ENCODE measurements at regions not wholly inside any gene's neighbourhood (a gene's known extent, or its start where the extent isn't known, plus 50 kb on each side); places are given as distances from the start of the nearest gene placed in this dataset.
"Not testable (repeated sequence)": the region's sequence is repeated elsewhere in the genome, so short reads cannot be mapped to it uniquely, and the experiment has no call there.

GRCh38 chr14:105765072-105765825, 238.9 kb downstream of the TMEM121 start:
- not testable (repeated sequence) for DNase-seq

GRCh38 chr14:105765893-105766614, 239.7 kb downstream of the TMEM121 start:
- DNase-seq: no peak

GRCh38 chr14:105767315-105767714, 240.9 kb downstream of the TMEM121 start:
- DNase-seq: no peak

- not testable (repeated sequence) for DNase-seq
Measured at GRCh38 chr14:105768039-105768438, 241.7 kb downstream of the TMEM121 start.

- not testable (repeated sequence) for DNase-seq
Measured at GRCh38 chr14:105769061-105769730, 242.8 kb downstream of the TMEM121 start.

GRCh38 chr14:105770619-105771216, 244.3 kb downstream of the TMEM121 start:
- DNase-seq: not testable (repeated sequence)

- not testable (repeated sequence) for DNase-seq
Measured at GRCh38 chr14:105771261-105772226, 245.2 kb downstream of the TMEM121 start.

- DNase-seq: not testable (repeated sequence)
Measured at GRCh38 chr14:105772710-105773250, 246.4 kb downstream of the TMEM121 start.

GRCh38 chr14:105773584-105773983, 247.2 kb downstream of the TMEM121 start:
- DNase-seq: no peak

GRCh38 chr14:105774001-105774400, 247.6 kb downstream of the TMEM121 start:
- no peak for DNase-seq

GRCh38 chr14:105774585-105775348, 248.4 kb downstream of the TMEM121 start:
- DNase-seq: not testable (repeated sequence)

GRCh38 chr14:105775349-105775923, 249.1 kb downstream of the TMEM121 start:
- DNase-seq: not testable (repeated sequence)

- DNase-seq: not testable (repeated sequence)
Measured at GRCh38 chr14:105776112-105776511, 249.7 kb downstream of the TMEM121 start.

GRCh38 chr14:105776924-105777323, 250.5 kb downstream of the TMEM121 start:
- no peak for DNase-seq

- no peak for DNase-seq
Measured at GRCh38 chr14:105783707-105784106, 257.3 kb downstream of the TMEM121 start.

GRCh38 chr14:105793836-105794235, 267.5 kb downstream of the TMEM121 start:
- no peak for DNase-seq

- DNase-seq: no peak
Measured at GRCh38 chr14:105797546-105797945, 271.2 kb downstream of the TMEM121 start.

- no peak for DNase-seq
Measured at GRCh38 chr14:105805701-105806100, 279.3 kb downstream of the TMEM121 start.

GRCh38 chr14:105806568-105806967, 280.2 kb downstream of the TMEM121 start:
- no peak for DNase-seq

GRCh38 chr14:105817971-105818711, 291.8 kb downstream of the TMEM121 start:
- no peak for DNase-seq

All from CD4-positive, alpha-beta T cell treated with Interleukin-4 for 4 hours (primary cell).